Astrocyte (in vitro differentiated cells and primary cell): ENCODE measurements at regions not wholly inside any gene's neighbourhood (a gene's known extent, or its start where the extent isn't known, plus 50 kb on each side); places are given as distances from the start of the nearest gene placed in this dataset.

ENCODE experiments used
- DNase-seq: peaks from one replicate; pipeline ENCODE4 v3.0.0-alpha.2; 2010; ENCODE audit warnings: low read depth
- FAIRE-seq: peaks from 2 replicates; lab custom pipeline; 2011; peaks lifted over from hg19 to GRCh38; lab: Jason Lieb, UNC
- H2AFZ ChIP-seq: 2 replicates; pipeline ENCODE4 v1.6.0; 2012; ENCODE audit warnings: low read depth, low read length, inconsistent platforms
- H3K27ac ChIP-seq: 2 replicates; pipeline ENCODE4 v1.5.1; 2011; ENCODE audit warnings: low read depth, low read length, inconsistent platforms
- H3K27me3 ChIP-seq: 2 replicates; pipeline ENCODE4 v1.6.0; 2011; ENCODE audit warnings: low read length, inconsistent platforms; ENCODE audit not compliant: insufficient read depth
- H3K36me3 ChIP-seq: 2 replicates; pipeline ENCODE4 v1.5.1; 2011; ENCODE audit warnings: low read length, inconsistent platforms; ENCODE audit not compliant: insufficient read depth
- H3K4me1 ChIP-seq: 2 replicates; pipeline ENCODE4 v1.5.1; 2011; ENCODE audit warnings: low read length, inconsistent platforms; ENCODE audit not compliant: insufficient read depth
- H3K4me2 ChIP-seq: 2 replicates; pipeline ENCODE4 v1.6.0; 2012; ENCODE audit warnings: low read length, inconsistent platforms
- H3K4me3 ChIP-seq: 2 replicates; pipeline ENCODE4 v1.5.1; 2011; ENCODE audit warnings: low read depth, mild to moderate bottlenecking, low read length, inconsistent platforms; ENCODE audit not compliant: insufficient read depth
- H3K79me2 ChIP-seq: 2 replicates; pipeline ENCODE4 v1.6.0; 2012; ENCODE audit warnings: mild to moderate bottlenecking, low read length, inconsistent platforms; ENCODE audit not compliant: insufficient read depth
- H3K9ac ChIP-seq: 2 replicates; pipeline ENCODE4 v1.6.0; 2012; ENCODE audit warnings: mild to moderate bottlenecking, low read length, inconsistent platforms
- H3K9me3 ChIP-seq: 2 replicates; pipeline ENCODE4 v1.5.1; 2012; ENCODE audit warnings: low read depth, mild to moderate bottlenecking, low read length, inconsistent platforms; ENCODE audit not compliant: insufficient read depth
- H4K20me1 ChIP-seq: 2 replicates; pipeline ENCODE4 v1.6.0; 2012; ENCODE audit warnings: low read length, inconsistent platforms; ENCODE audit not compliant: insufficient read depth
- H3K27ac Mint-ChIP-seq: one replicate; pipeline ENCODE4 v1.8.0; 2021; ENCODE audit warnings: mild to moderate bottlenecking, mixed read lengths; ENCODE audit not compliant: unreplicated experiment
- H3K27me3 Mint-ChIP-seq: one replicate; pipeline ENCODE4 v1.8.0; 2021; ENCODE audit warnings: low read depth, mixed read lengths; ENCODE audit not compliant: unreplicated experiment
- H3K36me3 Mint-ChIP-seq: one replicate; pipeline ENCODE4 v1.8.0; 2021; ENCODE audit warnings: low read depth, mixed read lengths; ENCODE audit not compliant: unreplicated experiment
- H3K4me1 Mint-ChIP-seq: one replicate; pipeline ENCODE4 v1.8.0; 2021; ENCODE audit warnings: low read depth, mixed read lengths; ENCODE audit not compliant: unreplicated experiment
- H3K4me3 Mint-ChIP-seq: one replicate; pipeline ENCODE4 v1.8.0; 2021; ENCODE audit warnings: mild to moderate bottlenecking, moderate library complexity, mixed read lengths; ENCODE audit not compliant: unreplicated experiment
- H3K9me3 Mint-ChIP-seq: one replicate; pipeline ENCODE4 v1.8.0; 2021; ENCODE audit warnings: mild to moderate bottlenecking, mixed read lengths; ENCODE audit not compliant: unreplicated experiment
- CTCF ChIP-seq: IDR thresholded peaks from 2 replicates; pipeline ENCODE4 v1.5.1; 2011; ENCODE audit warnings: low read depth, mild to moderate bottlenecking, inconsistent platforms, low read length, moderate library complexity; ENCODE audit not compliant: insufficient read depth
- EZH2 ChIP-seq: IDR thresholded peaks from 2 replicates; pipeline ENCODE4 v1.6.1; 2012; ENCODE audit warnings: mild to moderate bottlenecking, low read length, inconsistent platforms; ENCODE audit not compliant: insufficient read depth

GRCh38 chrX:42946544-42947194, 168.7 kb upstream of the PPP1R2C start:
- TF ChIP-seq CTCF (no peak), EZH2 (no peak)
- no peak overlapping the region for H3K9ac ChIP-seq
- H3K4me2 ChIP-seq: no peak overlapping the region
- H3K36me3 Mint-ChIP-seq: no peaks in the 10 kb centered on the region
- no peak for FAIRE-seq
- H3K4me1 Mint-ChIP-seq: no peaks in the 10 kb centered on the region
- H3K4me3 Mint-ChIP-seq: no peak overlapping the region
- H3K27me3 Mint-ChIP-seq: no peaks in the 10 kb centered on the region
- no peaks in the 10 kb centered on the region for H3K79me2 ChIP-seq
- H3K9me3 ChIP-seq: no peaks in the 10 kb centered on the region
- no peaks in the 10 kb centered on the region for H4K20me1 ChIP-seq
- H2AFZ ChIP-seq: no peak overlapping the region
- no peaks in the 10 kb centered on the region for H3K27me3 ChIP-seq
- no peak overlapping the region for H3K4me3 ChIP-seq
- H3K27ac ChIP-seq: no peak overlapping the region
- DNase-seq: no peak
- no peak overlapping the region for H3K27ac Mint-ChIP-seq
- H3K36me3 ChIP-seq: no peaks in the 10 kb centered on the region
- no peaks in the 10 kb centered on the region for H3K9me3 Mint-ChIP-seq
- no peaks in the 10 kb centered on the region for H3K4me1 ChIP-seq

GRCh38 chrX:42948723-42949657, 171.0 kb upstream of the PPP1R2C start:
- peak; percentile 89 for FAIRE-seq
- no peak overlapping the region for H3K4me3 ChIP-seq
- no peaks in the 10 kb centered on the region for H3K27me3 Mint-ChIP-seq
- no peaks in the 10 kb centered on the region for H3K4me1 Mint-ChIP-seq
- no peaks in the 10 kb centered on the region for H4K20me1 ChIP-seq
- H3K27me3 ChIP-seq: no peaks in the 10 kb centered on the region
- no peaks in the 10 kb centered on the region for H3K4me1 ChIP-seq
- TF ChIP-seq CTCF (no peak), EZH2 (no peak)
- H3K36me3 Mint-ChIP-seq: no peaks in the 10 kb centered on the region
- no peak overlapping the region for H3K4me2 ChIP-seq
- H3K9ac ChIP-seq: no peak overlapping the region
- H3K27ac Mint-ChIP-seq: no peak overlapping the region
- H3K79me2 ChIP-seq: no peaks in the 10 kb centered on the region
- H3K9me3 Mint-ChIP-seq: no peaks in the 10 kb centered on the region
- H2AFZ ChIP-seq: no peak overlapping the region
- no peak for DNase-seq
- no peaks in the 10 kb centered on the region for H3K9me3 ChIP-seq
- no peaks in the 10 kb centered on the region for H3K36me3 ChIP-seq
- no peak overlapping the region for H3K4me3 Mint-ChIP-seq
- H3K27ac ChIP-seq: no peak overlapping the region
